C4-2B (cell line): ENCODE measurements at regions not wholly inside any gene's neighbourhood (a gene's known extent, or its start where the extent isn't known, plus 50 kb on each side); places are given as distances from the start of the nearest gene placed in this dataset.

Source experiments
- ZFX ChIP-seq: fragments of 450-650 bp; IDR thresholded peaks from 2 replicates; pipeline ENCODE4 v1.6.1; 2017
- TF ChIP-seq, protein P1 (sequence below): fragments of 450-650 bp; conservative IDR thresholded peaks from 2 replicates; pipeline ENCODE4 v1.5.1; 2017; ENCODE audit warnings: mild to moderate bottlenecking

- TF ChIP-seq, protein P1, sequence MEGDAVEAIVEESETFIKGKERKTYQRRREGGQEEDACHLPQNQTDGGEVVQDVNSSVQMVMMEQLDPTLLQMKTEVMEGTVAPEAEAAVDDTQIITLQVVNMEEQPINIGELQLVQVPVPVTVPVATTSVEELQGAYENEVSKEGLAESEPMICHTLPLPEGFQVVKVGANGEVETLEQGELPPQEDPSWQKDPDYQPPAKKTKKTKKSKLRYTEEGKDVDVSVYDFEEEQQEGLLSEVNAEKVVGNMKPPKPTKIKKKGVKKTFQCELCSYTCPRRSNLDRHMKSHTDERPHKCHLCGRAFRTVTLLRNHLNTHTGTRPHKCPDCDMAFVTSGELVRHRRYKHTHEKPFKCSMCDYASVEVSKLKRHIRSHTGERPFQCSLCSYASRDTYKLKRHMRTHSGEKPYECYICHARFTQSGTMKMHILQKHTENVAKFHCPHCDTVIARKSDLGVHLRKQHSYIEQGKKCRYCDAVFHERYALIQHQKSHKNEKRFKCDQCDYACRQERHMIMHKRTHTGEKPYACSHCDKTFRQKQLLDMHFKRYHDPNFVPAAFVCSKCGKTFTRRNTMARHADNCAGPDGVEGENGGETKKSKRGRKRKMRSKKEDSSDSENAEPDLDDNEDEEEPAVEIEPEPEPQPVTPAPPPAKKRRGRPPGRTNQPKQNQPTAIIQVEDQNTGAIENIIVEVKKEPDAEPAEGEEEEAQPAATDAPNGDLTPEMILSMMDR: no peak
- TF ChIP-seq ZFX: no peak
These were observed 1611.6 kb upstream of the LRRTM3 start for GRCh38 chr10:65314253-65314652.
